ENCODE measurements at regions not wholly inside any gene's neighbourhood (a gene's known extent, or its start where the extent isn't known, plus 50 kb on each side); places are given as distances from the start of the nearest gene placed in this dataset.

DNA sequence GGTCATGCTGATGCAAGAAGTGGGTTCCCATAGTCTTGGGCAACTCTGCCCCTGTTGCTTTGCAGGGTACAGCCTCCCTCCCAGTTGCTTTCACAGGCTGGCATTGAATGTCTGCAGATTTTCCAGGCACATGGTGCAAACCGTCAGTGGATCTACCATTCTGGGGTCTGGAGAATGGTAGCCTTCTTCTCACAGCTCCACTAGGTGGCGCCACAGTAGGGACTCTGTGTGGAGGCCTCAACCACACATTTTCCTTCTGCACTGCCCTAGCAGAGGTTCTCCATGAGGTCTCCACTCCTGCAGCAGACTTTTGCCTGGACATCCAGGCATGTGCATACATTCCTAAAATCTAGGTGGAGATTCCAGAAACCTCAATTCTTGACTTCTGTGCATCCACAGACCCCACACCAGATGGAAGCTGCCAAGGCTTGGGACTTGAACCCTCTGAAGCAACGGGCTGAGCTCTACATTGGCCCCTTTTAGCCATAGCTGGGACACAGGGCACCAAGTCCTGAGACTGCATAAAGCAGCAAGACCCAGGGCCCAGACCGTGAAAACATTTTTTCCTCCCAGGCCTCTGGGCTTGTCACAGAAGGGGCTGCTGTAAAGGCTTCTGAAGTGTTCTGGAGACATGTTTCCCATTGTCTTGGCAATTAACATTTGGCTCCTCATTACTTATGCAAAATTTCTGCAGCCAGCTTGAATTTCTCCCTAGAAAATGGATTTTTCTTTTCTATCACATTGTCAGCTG lies 466.2 kb upstream of the PBX1 start:
- no peak overlapping the region for H3K4me3 ChIP-seq (ENCODE audit: control insufficient read depth, low read depth, low read length)
- no peak for DNase-seq (ENCODE audit: low read depth)
- TF ChIP-seq, protein P1, sequence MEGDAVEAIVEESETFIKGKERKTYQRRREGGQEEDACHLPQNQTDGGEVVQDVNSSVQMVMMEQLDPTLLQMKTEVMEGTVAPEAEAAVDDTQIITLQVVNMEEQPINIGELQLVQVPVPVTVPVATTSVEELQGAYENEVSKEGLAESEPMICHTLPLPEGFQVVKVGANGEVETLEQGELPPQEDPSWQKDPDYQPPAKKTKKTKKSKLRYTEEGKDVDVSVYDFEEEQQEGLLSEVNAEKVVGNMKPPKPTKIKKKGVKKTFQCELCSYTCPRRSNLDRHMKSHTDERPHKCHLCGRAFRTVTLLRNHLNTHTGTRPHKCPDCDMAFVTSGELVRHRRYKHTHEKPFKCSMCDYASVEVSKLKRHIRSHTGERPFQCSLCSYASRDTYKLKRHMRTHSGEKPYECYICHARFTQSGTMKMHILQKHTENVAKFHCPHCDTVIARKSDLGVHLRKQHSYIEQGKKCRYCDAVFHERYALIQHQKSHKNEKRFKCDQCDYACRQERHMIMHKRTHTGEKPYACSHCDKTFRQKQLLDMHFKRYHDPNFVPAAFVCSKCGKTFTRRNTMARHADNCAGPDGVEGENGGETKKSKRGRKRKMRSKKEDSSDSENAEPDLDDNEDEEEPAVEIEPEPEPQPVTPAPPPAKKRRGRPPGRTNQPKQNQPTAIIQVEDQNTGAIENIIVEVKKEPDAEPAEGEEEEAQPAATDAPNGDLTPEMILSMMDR (IDR thresholded peaks at IDR 0.05; ENCODE audit: control insufficient read depth, insufficient read depth, low read depth, low read length, missing control alignments): peak; percentile 26

DNA sequence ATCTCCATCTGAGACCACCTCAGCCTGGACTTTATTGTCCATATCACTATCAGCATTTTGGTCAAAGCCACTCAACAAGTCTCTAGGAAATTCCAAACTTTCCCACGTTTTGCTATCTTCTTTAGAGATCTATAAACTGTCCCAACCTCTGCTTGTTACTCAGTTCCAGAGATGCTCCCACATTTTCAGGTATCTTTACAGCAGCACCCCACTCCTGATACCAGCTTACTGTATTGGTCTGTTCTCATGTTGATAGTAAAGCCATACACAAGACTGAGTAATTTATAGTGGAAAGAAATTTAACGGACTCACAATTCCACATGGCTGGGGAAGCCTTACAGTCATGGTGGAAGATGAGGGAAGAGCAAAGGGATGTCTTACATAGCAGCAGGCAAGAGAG lies 465.4 kb upstream of the PBX1 start:
- DNase-seq (ENCODE audit: low read depth): no peak
- TF ChIP-seq, protein P1 (IDR thresholded peaks at IDR 0.05; ENCODE audit: control insufficient read depth, insufficient read depth, low read depth, low read length, missing control alignments): no peak
- H3K4me3 ChIP-seq (ENCODE audit: control insufficient read depth, low read depth, low read length): no peak overlapping the region

DNA sequence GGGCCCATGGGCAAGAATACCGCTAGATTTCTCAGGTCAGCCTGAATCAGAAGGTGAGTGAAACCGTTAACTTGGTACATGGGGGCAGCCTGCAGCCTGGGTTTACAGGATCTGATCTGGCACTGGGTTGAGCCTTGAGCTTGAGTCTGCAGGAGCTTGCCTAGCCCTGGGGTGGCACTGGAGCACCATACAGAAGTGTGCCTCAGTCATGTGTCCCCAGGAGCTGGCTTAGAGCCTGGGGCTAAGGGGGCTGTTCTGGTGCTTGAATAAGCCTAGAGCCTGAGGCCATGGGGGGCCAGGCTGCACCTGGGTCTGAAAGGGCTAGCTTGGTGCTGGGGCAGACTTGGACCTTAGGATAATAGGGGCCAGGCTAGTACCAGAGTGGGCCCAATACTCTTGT lies 457.2 kb upstream of the PBX1 start:
- TF ChIP-seq, protein P1 (IDR thresholded peaks at IDR 0.05; ENCODE audit: control insufficient read depth, insufficient read depth, low read depth, low read length, missing control alignments): no peak

DNA sequence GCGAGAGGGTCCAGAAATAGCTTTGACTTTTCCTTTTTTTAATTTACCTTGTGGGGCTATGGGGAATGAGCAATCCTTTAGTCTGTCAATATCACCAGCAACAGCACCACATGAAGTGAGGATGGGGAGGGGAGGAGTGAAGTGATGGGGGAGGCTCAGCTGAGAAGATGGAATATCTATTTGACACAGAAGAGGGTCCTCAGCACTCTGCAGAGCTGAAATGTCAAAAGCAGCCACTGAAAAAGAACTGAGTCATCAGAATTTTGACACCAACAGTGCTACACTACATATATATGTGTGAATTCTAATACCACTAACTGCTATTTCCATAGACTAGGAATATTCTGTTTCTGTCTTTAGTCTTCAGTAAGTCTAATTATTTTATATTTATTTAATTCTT lies 427.0 kb upstream of the PBX1 start:
- TF ChIP-seq, protein P1 (IDR thresholded peaks at IDR 0.05; ENCODE audit: control insufficient read depth, insufficient read depth, low read depth, low read length, missing control alignments): no peak
- no peak overlapping the region for H3K4me3 ChIP-seq (ENCODE audit: control insufficient read depth, low read depth, low read length)
- no peak for DNase-seq (ENCODE audit: low read depth)

More for the DNA sequence above, 457.2 kb upstream of the PBX1 start:
- H3K4me3 ChIP-seq (ENCODE audit: control insufficient read depth, low read depth, low read length): no peak overlapping the region
- no peak for DNase-seq (ENCODE audit: low read depth)

DNA sequence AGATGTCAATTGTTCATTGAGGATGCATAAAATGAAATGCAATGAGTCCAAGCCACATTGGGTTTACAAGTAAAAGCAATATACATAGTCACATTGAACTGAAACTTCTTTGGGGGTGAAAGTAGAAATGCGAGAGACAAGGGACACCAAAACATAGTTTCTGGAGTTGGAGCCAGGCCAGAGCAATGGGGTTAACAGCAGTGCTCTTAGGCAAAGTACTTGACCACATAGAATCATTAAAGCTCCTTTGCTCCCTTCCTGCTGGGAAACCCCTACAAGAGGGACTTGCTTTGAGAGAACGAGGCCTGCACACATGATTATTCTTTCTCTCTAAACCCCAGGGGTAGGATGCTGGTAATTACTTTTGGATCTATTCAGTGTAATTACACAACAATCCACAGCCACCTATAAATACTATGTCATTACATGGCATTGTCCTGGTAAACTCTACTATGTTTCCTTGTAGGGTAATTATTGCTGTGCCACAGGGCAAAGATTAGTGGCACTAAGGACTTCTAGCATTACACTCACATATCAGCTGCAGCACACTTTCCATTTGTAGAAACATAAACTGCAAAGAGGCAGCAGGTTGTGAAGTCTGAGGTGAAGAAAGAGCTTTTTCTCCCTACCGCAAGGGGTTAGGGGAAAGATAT lies 421.6 kb upstream of the PBX1 start:
- DNase-seq (ENCODE audit: low read depth): no peak
- no peak overlapping the region for H3K4me3 ChIP-seq (ENCODE audit: control insufficient read depth, low read depth, low read length)
- TF ChIP-seq, protein P1 (IDR thresholded peaks at IDR 0.05; ENCODE audit: control insufficient read depth, insufficient read depth, low read depth, low read length, missing control alignments): no peak

DNA sequence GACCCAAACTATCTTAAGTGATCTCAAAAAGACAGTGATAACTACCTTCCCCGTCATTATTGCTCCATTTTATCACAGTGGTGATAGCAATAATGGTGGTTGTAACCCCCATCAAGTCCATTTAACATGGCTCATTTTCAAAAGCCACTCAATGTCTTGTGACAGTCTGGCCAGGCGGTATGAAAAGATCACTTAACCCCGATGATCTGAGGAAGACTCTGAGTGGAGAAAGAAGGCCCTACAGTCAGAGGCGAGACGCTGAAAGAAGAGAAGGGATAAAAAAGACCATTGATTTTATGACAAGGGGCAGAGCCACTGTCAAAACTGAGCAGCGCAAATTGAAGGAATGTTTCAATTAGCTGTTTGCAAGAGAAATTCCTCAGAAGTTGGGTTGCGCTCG lies 417.2 kb upstream of the PBX1 start:
- H3K4me3 ChIP-seq (ENCODE audit: control insufficient read depth, low read depth, low read length): no peak overlapping the region
- DNase-seq (ENCODE audit: low read depth): no peak
- TF ChIP-seq, protein P1 (IDR thresholded peaks at IDR 0.05; ENCODE audit: control insufficient read depth, insufficient read depth, low read depth, low read length, missing control alignments): no peak
